ENCODE measurements at regions not wholly inside any gene's neighbourhood (a gene's known extent, or its start where the extent isn't known, plus 50 kb on each side); places are given as distances from the start of the nearest gene placed in this dataset.
A peak's percentile ranks its signal among the peaks of the same experiment; 100 is the strongest.
"Not testable (repeated sequence)": the region's sequence is repeated elsewhere in the genome, so short reads cannot be mapped to it uniquely, and the experiment has no call there.

DNA sequence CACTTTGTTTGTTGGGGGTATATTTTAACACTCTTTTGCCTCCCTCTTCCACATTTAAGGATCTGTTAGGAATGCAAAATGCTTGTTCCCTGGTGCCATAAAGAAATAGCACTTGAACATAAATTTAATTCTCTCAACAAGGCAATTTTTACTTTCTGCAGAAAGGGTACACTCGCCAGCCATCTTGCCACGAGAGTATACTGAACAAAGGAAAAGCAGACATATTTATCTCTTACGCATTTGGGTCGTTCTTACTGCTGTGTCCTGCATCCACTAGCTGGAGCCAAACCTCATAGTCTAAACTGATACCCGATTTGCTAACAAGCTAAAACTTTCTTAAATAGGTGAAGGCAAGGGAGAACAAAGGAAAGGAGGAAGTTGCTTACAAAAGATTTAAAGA, 129.5 kb downstream of the B3GNT2 start:
- no peak for DNase-seq

GRCh38 chr2:62321380-62322289, 125.7 kb downstream of the B3GNT2 start:
- DNase-seq, result no peak

- DNase-seq, result no peak
Measured at GRCh38 chr2:62320657-62321357, 124.9 kb downstream of the B3GNT2 start.

DNA sequence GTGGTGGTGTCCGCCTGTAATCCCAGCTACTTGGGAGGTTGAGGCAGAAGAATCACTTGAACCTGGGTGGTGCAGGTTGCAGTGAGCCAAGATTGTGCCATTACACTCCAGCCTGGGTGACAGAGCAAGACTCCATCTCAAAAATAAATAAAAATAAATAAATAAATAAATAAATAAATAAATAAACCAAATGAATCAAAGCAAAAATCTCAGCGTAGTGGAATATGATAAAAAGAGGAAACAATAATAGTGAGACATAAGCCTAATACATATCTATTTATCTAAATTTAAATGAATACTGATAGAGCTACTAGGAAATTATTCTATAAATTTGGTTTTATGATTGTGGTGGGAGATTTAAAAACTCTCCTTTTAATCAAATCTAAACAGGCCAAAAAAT, 124.2 kb downstream of the B3GNT2 start:
- not testable (repeated sequence) for DNase-seq

DNA sequence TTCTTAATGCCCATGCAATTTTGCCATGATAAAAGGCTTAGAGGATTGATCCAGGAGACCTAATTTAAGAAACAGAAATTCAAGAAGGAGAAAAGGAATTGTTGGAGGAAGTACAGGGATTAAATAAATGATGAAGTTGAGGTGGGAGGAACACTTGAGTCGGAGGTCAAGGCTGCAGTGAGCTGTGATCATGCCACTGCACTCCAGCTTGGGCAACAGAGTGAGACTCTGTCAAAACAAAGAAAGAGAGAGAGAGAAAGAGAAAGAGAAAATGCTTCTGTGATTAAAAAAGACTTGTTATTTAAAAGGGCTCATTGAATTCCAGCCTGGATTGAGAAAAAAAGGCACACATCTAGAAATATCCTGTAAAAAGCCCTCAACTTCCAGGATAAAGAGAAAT, 123.2 kb downstream of the B3GNT2 start:
- no peak for DNase-seq

- no peak for DNase-seq
Measured at GRCh38 chr2:62315476-62315875, 119.6 kb downstream of the B3GNT2 start.

GRCh38 chr2:62314291-62314690, 118.4 kb downstream of the B3GNT2 start:
- DNase-seq, result no peak

GRCh38 chr2:62313449-62314227, 117.7 kb downstream of the B3GNT2 start:
- DNase-seq, result peak; percentile 27

- peak; percentile 72 for DNase-seq
Measured at GRCh38 chr2:62309465-62310091, 113.7 kb downstream of the B3GNT2 start.

GRCh38 chr2:62309081-62309464, 113.2 kb downstream of the B3GNT2 start:
- DNase-seq, result no peak

DNA sequence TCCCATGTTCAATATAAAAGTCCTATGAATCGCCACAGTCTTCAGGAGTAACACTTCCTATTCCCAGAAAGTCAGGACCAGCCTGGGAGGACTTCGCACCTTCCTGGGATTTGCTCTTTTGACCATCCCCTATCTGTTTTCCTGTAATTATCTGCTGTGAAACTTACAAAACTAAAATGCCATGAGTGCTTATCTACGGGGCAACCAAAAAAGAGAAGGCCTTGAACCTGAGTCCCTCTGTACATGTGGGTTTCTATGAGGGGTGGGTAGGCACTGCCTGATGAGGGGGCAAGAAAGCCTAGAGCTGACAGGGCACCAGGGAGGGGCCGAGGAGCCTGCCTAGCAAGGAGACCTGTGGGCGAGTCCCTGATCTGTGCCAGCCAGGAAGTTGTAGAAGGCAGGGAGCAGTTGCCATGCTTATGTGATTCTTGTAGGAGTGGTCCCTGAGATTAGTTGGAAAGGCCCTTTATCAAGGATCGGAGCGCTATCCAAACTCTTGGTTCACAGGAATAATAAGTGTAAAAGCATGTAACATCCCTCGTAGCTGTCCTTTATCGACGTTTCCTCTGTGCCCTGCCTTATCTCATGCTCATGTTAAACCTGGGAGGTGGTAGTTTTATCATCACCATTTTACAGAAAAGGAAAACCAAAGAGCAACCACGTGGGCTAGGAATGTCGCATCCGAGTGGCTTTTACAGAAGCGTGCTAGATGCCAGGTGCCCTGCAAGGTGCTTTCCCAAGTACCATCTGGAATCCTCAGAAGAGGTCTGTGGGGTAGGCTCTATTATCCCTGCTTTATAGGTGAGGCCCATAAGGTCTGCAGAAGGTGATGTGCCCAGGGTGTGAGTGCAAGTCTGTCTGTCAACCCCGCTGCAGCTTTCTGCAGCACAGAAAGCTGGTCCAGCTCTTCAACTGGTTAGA, 111.8 kb downstream of the B3GNT2 start:
- DNase-seq, result no peak

DNA sequence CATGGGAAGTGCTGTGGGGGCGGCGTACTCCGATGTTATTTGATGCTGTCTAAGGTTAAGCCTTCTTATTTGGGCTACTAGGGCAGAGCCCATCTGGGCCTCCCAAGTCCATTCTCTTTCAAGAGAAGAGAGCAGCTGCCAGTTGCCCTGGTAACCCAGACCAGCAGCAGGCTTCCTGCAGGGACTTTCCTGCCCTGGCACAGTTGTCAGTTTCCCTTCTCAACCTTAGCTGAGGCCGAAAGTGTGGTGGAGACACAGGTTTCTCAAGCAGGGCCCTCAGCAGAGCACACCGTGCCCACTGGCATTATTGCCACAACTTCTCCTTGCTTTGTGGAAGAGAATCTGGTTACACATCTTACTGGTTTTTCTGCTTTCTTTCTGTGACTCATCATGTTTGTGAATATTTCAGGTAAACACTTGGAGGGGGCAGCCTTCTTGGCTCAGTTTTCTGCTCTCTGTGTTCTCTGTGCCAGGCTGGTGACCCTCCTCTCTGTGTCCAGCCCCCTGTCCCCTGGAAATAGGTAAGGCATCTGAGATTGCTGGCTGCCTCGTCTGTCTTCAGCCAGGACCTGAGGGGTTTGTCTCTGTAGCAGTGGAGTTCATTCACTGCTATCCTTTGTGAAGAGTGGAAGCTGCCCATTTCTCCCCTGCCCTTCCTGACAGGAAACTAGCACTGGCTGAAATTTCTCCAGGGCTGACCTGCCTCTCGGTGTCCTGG, 111.0 kb downstream of the B3GNT2 start:
- peak; percentile 23 for DNase-seq

- peak; percentile 54 for DNase-seq
Measured at GRCh38 chr2:62305421-62306176, 109.7 kb downstream of the B3GNT2 start.

DNA sequence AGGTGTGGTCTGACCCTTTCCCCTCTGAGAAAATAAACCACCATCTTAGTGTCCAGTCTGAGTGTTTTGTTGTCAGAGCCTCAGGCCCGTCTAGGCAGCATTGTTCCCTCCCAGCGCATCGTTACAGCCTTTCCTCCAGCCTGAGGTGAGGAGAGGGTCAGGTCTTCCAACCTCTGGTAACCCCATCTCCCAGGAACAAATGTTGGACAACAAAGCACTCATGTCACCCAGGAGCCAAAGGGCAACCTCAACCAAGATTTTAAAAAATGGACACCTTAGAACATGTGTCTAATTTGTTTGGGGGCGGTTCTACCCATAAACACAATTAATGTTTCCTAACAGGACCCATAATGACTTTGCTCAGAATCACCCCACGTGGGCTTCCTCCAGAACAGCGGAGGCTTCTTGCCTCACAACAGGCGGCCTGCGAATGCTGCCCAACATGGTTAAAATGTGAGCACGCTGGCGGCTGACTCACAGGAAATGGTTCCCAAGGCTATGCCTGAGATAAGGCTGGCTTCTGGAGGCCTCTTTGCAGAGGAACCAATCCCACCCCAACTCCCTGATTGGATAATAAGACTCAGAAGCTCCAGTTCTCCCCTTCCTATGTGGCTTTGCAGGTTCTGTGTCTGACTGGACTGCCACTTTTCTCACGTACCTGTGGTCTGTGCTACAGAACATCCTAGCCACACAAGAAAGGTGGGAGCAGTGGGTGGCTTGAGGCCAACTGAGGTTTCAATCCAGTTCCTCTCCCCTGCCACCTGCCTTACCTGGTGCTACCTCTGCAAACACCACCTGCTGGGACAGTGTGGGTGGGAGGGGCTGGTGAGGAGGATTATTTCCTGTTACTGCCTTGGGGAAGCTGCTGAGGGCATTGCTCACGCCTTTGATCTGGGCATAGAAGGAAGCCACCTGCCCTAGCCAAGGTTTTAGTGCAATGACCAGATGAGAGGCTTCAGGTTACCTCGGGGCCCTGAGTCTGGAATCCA, 108.8 kb downstream of the B3GNT2 start:
- DNase-seq, result peak; percentile 62

GRCh38 chr2:62303788-62304187, 107.9 kb downstream of the B3GNT2 start:
- peak; percentile 75 for DNase-seq

GRCh38 chr2:62302631-62303435, 106.9 kb downstream of the B3GNT2 start:
- DNase-seq, result no peak

GRCh38 chr2:62300925-62301324, 105.0 kb downstream of the B3GNT2 start:
- DNase-seq, result no peak

DNA sequence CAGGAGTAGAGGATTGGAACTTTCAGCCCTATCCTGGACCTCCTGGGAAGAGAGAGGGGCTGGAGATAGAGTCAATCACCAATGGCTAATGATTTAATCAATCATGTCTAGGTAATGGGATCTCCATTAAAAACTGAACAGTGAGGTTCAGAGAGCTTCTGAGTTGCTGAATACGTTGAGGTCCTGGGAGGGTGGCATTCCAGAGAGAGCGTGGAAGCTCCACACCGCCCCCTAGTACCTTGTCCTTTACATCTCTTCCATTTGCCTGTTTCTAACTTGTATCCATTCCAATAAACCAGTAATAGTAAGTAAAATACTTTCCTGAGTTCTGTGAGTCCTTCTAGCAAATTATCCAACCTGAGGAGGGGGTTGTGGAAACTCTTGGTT, 101.7 kb downstream of the B3GNT2 start:
- DNase-seq, result no peak
